ENCODE measurements at regions not wholly inside any gene's neighbourhood (a gene's known extent, or its start where the extent isn't known, plus 50 kb on each side); places are given as distances from the start of the nearest gene placed in this dataset.

DNA sequence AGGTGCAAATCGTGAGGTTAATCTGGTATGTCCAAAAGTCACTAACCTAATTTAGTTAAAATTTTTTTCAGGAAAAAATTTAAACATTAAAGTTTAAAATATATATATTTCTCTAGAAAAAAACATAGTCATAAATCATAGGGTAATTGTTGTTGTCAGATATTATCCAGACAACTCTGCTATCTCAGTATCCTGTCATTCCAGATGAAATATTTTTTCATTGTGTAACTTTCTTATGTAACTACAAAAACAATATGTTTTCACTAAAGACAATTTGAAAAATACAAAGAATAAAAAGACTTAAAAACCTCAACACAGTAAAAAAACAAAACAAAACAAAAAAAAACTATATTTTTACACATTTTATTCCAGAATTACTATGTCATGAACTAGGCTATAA, 57.6 kb downstream of the TENT5A start:
- FAIRE-seq, result no peak

GRCh38 chr6:81694207-81694606, 58.3 kb downstream of the TENT5A start:
- no peak for FAIRE-seq

GRCh38 chr6:81693266-81693665, 59.2 kb downstream of the TENT5A start:
- FAIRE-seq, result no peak

- no peak for FAIRE-seq
Measured at GRCh38 chr6:81690073-81690472, 62.4 kb downstream of the TENT5A start.

GRCh38 chr6:81689580-81689979, 62.9 kb downstream of the TENT5A start:
- FAIRE-seq, result no peak

DNA sequence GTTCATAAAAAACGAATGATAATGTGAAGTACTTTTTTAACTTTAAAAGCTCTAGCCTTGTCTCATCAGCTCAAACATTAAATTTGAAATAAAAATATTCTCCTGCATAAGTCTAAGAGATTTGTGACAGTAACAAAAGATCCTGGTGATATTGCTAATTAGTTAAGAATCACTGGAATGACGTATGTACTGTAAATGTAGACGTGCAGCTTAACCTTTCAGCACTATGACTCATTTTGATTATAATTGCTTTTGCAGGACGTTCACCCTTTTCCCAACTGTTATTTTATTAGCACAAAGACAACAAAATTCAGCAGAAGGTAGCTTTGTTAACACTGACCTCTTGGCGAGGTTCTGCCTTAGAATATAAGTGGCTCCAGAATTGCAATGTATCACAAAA, 68.6 kb downstream of the TENT5A start:
- no peak for FAIRE-seq

- FAIRE-seq, result no peak
Measured at GRCh38 chr6:81682858-81683620, 69.4 kb downstream of the TENT5A start.

DNA sequence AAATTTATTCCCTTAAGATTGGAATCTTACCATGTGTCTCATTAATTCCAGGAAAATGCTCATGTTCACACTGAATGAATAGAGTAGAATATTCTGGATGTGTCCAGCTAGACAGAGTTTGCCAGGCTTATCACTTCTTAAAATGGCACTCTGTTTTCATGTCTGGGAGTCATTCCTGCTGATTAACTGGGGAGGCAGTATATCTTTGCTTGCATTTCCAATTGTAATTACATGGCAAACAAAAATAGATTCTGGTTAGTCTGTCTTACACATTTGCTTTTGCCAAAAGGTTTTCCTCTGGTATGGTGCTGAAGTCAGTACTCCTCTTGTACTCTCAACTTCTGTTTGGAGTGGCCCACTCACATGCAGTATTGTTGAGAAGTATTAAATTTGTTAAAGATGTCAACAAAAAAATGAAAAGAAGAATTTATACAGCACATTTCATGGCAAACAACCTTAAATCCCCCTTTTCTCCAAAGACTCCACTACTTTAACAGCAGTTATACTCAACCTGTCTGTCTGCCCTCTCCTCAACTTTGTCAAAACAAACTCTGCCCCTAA, 70.2 kb downstream of the TENT5A start:
- no peak for FAIRE-seq

DNA sequence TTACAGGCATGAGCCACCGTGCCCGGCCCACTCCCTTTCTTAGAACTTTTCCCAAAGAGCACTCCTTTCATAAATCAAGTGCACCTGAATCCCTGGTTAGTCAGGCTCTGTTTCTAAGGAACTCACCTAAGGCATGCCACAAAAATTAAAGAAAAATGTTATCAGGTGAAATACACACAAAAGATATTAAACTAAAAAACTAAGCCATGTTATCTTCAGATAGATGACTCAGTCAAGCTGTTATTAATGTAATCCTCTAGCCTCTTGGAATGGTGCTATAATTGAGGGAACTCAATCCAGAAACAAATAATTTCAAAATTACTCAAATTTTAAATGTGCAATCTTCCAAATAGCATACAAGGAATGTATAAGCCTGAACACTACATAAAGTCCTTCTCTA, 83.0 kb downstream of the TENT5A start:
- no peak for FAIRE-seq

DNA sequence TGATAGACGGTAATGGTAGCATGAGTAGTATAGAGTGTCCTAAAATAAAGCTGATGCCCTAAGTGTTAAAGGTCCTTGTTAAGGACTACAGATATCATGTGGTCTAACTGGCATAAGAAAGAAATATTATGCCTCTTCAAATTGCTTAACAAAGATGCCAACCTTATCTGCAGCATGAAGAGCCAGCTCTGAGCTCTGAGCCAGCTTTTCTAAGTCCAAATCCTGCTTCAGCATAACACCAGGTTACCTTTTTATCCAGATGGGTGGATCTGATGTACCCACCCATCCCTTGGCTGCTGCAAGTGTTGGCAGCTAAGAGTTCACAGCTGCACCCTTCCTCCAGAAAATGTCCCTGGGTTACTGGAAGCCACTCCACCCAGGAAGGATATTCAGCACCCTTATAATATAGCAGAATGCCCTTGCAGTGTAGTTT, 83.8 kb downstream of the TENT5A start:
- FAIRE-seq, result no peak

- no peak for FAIRE-seq
Measured at GRCh38 chr6:81666481-81666880, 86.0 kb downstream of the TENT5A start.

DNA sequence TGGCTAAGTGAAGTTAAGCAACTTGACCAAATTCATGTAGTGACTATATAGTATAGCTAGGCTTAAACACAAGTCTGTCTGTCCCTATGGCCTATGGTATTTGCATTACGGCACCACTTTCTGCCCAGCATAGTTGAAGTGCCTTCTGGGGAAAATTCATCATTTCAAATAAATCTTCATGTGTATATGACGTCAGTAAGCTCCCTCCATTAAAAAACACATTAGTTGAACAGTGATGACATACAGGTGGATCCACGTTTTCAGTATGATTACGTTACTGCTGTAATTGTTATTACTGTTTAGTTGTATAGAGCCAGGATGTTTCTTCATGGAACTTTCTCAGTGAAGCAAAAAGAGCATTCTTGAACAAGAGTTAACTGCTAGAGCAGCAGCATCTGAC, 96.2 kb downstream of the TENT5A start:
- FAIRE-seq, result no peak

DNA sequence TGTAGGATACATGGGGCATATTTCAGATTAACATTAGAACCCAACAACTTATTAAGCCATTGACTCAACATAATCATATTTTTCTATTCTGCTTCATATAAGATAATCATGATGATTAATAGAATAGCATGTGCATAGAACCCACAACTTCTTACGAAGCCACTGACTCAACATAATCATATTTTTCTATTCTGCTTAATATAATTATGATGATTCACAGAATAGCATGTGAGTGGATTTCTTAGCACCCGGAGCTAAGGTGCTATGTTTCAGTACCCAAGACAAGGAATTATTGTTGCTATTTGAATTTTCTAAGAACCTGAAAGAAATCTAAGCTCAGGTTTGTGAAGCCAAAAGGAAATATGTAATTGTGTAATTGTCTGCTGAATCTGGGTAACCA, 96.8 kb downstream of the TENT5A start:
- FAIRE-seq, result no peak

GRCh38 chr6:81648502-81648901, 104.0 kb downstream of the TENT5A start:
- no peak for FAIRE-seq

DNA sequence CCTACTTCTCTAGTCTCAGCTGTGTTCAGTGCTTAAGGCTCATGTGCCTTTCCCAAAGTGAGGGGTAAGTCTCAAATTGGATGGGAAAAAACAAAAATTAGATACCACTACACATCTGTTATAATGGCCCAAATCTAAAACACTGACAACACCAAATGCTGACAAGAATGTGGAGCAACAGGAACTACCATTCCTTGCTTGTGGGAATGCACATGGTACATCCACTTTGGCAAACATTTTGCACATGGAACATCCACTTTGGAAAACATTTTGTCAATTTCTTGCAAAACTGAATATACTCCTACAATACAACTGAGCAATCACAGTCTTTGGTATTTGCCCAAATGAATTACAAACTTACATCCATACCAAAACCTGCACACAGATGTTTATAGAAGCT, 109.3 kb downstream of the TENT5A start:
- FAIRE-seq, result no peak

DNA sequence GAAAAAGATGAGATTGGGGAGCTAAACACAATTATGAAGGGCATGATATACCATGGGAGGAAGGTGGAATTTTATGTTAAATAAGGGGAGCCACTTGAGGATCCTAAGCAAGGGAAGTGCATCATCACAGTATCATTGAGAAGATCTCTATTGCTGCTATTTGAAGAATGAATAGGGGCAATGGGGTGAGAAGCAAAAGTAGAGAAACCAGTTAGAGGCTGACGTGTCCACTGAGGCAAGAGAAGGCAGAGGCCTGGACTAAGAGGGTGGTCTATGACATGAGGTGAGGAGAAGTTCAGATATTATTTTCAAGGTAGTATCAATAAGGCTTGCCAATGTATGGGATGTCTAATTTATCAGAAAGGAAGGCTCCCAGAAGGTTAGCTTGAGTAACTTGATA, 111.6 kb downstream of the TENT5A start:
- FAIRE-seq, result no peak

GRCh38 chr6:81640126-81640525, 112.4 kb downstream of the TENT5A start:
- FAIRE-seq, result no peak

- FAIRE-seq, result no peak
Measured at GRCh38 chr6:81638366-81638765, 114.1 kb downstream of the TENT5A start.

DNA sequence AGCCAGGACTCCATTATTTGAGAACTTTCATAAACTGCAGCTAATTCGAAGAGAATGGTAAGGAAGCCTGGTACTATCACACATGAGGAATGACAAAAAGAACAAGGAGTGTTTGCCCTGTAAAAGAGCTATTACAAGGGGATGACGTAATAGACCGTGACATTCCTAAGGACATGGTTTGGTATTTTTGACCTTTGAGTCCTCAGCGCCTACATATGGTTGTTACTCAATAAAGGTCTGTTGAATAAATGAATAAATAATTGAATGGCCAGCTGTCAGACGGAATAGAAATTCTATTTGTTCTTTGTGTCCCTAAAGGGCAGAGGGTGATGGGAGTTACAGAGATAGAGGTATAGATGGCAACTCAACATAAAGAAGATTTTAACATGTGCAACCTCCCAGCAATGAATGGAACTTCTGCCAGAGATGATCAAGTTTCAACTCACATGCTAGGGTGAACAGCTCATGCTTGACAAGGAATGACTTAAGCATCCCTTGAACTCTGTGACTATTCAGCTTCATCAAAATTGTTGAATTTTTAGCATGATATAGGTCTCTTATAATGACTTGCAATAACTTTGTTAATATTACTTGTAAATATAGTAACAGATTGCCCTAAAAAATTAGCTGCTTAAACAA, 115.4 kb downstream of the TENT5A start:
- no peak for FAIRE-seq

- FAIRE-seq, result no peak
Measured at GRCh38 chr6:81634155-81634880, 118.2 kb downstream of the TENT5A start.

DNA sequence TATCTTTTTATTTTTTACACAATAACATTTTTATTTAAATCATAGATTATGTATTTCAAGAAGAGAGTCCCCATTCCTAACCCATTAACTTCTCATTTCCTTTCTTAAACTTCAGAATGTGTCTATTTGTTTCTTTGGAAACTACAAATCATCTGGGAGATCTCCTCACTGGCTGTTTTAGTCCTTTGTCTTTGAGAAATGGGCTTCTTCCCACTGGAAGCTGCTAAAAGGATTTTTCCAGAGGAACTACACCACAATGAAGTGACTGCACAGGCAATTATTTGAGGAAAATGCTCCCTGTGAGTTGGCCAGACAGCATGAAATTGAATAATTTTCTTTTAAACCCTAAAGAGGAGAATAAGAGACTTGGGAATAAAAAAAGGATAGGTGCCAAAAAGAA, 119.1 kb downstream of the TENT5A start:
- FAIRE-seq, result no peak

DNA sequence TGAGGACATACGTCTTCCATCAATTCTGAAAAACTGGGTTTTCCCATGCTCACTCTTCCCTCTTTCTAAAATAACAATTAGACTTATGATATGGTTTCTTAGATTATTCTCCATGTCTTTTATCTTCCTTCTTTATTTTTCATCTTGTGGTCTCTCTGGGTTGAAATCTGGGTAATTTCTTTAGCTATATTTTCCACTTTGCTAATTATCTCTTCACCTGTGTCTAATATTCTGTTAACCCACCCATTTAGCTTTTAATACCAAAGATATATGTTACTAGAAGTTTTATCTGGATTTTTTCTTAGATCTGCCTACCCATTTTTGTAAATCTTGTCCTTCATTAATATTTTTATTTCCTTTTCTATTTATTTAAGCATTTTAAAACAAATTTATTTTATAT, 121.8 kb downstream of the TENT5A start:
- no peak for FAIRE-seq

DNA sequence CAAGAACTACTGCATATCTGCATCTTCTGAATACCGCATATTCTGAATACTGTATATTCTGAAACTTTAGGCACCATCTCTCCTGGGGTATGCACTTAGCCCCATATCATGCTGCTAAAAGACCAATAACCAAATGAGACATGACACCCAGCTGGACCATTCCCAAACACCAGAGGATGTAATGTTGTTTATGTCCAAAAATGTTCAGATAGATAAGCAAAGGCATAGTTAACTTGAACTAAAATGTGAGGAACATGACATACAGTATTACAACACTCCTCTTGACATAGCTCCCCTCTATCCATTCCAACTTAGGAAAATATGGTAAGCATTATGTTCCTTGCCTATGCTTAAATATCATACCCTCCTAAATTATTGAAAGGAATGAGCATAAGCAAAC, 127.3 kb downstream of the TENT5A start:
- no peak for FAIRE-seq

DNA sequence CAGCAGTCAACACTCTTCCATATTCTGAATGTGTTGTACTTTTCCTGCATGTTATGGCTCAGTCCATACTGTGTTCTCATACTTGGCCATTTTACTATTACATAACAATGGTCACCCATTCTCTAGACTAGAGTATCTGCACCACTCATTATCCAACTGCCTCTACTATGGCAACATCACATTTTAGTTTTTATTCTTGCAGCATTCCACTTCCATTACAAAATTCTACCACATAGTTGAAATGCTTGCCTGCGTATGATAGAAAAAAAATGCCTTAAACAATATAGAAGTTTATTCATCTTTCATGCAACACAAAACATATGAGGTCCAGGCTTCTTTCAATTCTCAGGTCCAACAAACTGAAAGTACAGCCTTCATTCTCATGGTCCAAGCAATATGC, 128.0 kb downstream of the TENT5A start:
- no peak for FAIRE-seq

Data from G401.6 (cell line).